Retina (tissue), 1 donor: ENCODE measurements at regions not wholly inside any gene's neighbourhood (a gene's known extent, or its start where the extent isn't known, plus 50 kb on each side); places are given as distances from the start of the nearest gene placed in this dataset.
"Not testable (repeated sequence)": the region's sequence is repeated elsewhere in the genome, so short reads cannot be mapped to it uniquely, and the experiment has no call there.

Experiments used
- DNase-seq: peaks from one replicate; pipeline ENCODE4 v3.0.0-alpha.2; 2016

DNA sequence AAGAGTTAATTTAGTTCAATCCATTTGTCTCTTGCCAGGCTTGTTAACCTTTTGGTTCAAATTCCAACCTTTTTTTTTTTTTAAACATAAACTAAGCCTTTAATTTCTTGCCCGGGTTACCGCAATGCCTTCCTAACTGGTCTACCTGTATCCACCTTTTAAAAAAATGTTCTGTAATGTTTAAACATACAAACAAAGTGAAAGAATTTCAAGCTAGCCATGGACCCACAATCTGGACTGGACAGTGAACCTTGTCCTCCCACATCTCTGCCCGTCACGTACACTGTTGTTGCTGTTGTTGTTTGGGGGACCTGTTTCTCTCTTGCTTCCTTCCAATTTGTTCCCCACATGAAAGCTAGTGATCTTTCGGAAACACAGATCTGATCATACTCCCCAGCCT, 724.7 kb upstream of the AUTS2 start:
- DNase-seq = no peak

DNA sequence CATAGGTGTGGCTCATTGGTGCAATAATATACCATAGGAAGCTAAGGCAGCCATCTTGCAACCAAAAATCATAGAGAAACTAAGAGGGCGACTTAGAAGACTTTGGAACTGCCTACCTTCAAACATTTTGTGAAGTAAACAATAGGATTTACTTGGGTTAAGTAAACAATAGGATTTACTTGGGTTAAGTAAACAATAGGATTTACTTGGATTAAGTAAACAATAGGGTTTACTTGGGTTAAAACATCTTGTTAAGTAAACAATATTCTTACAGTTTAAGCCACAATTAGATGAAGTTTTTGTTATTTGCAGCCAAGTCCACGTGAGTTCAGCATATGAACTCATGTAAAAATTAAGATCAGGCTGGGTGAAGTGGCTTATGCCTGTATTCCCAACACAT, 722.4 kb upstream of the AUTS2 start:
- no peak for DNase-seq

DNA sequence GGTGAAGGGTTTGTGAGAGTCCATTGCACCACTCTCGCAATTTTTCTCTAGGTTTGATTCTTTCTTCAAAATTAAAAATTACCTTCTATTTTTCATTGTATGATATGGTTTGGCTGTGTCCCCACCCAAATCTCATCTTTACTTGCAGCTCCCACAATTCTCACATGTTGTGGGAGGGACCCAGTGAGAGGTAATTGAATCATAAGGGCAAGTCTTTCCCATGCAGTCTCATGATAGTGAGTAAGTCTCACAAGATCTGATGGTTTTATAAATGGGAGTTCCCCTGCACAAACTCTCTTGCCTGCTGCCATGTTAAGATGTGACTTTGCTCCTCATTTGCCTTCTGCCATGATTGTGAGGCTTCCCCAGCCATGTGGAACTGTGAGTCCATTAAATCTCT, 711.2 kb upstream of the AUTS2 start:
- DNase-seq = not testable (repeated sequence)

DNA sequence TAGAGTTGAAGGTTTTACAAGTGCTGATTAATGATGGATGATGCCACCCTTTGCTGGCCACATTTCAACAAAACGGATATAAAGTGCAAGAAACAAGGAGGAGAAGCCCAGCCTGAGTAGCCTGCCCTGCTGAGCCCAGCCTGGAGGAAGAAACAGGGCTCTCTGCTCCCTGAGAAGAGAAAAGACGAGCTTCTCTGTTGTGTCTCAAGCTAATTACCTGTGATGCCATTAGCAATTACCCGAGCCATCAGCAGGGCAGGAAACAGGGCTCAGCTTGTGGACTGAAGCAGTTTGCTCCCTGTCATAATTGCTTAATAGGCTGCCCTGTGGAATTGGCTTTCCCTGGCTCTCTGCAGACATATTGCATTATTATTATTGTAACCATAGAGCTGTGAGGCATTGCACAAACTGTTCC, 709.3 kb upstream of the AUTS2 start:
- peak; percentile 43 for DNase-seq

DNA sequence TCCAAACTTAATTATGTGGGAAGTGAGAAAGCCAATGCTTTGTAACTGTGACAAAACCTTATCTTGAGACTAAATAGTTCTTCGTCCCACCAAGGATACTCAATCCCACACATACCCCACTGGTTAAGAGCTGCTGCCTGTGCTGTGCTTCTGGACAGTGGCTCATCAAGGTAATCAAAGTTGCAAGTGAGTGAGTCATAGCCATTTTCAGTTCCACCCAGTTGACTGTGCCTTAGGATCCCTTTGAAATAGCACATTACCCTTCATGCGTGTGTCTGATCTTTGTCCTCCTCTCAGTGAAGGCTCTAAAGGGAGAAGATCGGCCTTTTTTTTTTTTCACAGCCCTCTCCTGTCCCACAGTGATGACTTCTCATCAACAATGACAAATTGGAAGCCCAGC, 706.0 kb upstream of the AUTS2 start:
- DNase-seq = no peak

DNA sequence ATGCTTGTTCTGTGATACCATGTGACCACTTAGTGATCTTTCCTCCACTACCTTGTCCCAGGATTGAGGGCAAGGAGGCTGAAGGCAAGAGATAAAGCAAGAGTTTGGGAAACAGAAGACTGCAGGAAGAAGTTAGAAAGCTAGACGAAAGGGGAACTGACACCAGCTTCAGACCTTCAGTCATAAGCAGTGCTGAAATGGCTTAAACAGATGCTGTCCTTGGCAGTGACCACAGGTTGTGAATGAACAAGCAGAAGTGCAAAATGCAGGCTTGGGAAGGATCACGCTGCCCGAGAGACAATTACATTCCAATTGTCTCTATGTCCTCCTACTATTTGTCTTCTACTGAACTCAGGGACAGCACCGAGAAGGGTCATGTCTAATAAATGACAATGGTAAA, 704.9 kb upstream of the AUTS2 start:
- DNase-seq = no peak

DNA sequence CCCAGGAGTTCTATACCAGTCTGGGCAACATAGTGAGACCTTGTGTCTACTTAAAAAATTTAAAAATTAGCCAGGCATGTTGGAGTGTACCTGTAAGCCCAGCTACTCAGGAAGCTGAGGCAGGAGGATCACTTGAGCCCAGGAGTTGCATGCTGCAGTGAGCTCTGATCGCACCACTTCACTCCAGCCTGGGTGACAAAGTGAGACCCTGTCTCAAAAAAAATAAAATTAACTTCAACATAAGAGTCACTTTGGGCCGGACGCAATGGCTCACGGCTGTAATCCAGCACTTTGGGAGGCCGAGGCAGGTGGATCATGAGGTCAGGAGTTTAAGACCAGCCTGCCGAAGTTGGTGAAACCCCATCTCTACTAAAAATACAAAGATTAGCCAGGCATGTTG, 699.1 kb upstream of the AUTS2 start:
- DNase-seq = not testable (repeated sequence)

DNA sequence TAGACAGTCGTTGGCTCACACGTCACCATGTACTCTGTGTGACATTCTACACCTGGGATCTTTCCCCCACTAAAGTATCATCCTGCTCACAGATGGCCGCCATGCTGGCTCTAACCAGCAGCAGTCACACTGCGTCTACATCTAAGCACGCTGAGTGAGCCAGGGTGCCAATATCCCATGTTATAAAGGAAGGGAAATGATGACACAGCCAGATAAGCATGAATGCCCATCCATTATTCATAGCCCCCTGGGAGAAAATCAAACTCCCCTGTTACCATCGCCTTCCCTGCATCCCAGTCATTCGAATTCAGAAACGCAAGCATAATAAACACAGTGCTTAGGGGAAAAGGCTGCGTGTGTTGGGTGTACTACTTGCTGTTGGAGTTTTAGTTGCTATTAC, 698.2 kb upstream of the AUTS2 start:
- DNase-seq = peak; percentile 24

DNA sequence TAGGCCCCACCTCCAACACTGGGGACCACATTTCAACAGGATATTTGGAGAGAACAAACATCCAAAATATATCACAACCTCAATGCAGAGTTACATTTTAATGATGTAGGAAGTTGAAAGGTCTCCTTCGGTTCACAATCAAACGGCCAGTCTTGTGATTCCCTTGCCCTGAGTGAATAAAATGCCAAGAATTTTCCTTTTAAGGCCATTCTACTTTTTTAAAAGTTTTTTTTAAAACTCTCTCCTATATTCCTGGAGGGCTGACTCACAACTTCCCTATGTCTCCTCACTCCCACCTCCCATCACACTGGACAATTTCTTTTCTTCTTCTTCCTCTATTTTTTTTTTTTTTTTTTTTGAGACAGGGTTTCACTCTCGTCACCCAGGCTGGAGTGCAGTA, 693.6 kb upstream of the AUTS2 start:
- no peak for DNase-seq

DNA sequence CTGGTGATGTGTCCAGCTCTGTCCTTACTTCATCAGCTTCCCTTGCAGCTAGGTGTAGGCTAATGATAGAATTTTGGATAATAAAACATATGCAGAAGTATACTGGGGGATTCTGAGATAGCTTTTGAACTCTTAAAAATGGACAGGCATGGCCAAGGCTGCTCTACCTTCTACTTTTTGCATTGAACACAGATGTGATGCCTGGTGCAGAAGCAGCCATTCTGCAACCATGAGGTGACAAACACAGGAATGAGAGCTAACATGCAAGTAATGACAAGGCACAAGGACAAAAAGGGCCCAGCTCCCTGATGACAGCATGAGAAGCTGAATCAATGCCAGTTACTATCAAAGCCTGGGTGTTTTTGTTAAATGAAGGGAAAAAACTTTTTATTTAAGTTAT, 686.5 kb upstream of the AUTS2 start:
- DNase-seq = no peak

DNA sequence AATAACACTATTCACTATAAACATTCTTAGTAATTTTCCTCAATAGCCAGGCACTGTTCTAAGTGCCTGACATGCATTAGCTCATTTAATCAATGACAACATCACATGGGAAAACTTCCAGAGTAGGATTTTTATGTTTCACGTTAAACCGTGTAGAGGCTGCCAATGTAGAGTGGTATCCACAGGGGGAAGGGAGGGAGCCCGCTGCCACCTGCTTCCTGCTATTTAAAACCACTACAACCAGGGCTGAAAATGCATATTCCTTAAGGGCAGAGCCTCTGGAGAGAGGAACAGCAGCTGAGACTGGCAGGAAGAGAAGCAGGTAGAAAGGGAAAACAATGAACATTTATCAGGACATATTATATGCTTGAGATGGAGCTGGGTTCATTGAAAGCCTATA, 684.3 kb upstream of the AUTS2 start:
- DNase-seq = peak; percentile 42

DNA sequence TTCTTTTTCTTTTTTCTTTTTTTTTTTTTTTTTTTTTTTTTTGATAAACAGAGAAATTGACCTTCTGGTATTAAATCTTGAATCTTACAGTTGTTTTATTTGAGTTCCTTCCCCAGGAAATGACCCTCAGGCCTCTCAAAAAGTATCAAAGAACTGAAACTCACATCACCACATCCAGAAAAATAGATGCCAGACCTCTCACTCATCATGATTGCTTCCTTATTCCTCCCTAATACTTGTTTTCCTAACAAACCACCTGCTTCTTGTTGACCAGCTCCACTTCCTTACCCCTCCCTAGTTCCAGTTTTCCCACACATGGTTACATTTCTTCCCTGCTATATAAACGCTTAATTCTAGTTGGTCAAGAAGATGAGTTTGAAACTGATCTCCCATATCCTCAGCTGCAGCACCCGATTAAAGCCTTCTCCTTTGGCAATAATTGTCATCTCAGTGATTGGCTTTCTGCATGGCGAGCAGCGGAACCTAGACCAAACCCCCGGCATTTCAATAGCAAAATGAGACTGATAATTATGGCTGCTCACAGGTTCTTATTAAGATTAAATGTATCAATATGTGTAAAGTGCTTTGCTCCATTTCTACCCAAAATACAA, 681.1 kb upstream of the AUTS2 start:
- no peak for DNase-seq

DNA sequence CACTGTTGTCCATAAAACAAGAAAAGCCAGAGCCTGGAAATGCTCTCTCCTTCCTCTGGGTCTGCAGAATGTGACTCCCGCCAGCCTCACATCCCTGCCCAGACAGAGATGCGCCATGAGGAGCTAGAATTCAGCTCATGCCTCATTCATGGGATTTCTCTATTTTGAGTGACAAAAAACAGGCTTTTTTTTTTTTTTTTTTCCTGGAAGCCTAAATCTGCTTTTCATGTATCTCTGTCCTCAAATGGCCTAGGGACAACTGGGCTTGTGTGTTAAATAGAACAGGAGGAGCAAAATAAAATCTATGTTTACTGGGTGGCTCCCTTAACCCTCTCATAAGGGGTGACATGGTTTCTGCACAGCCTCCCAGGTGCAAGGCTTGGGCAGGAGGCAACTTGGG, 679.7 kb upstream of the AUTS2 start:
- DNase-seq = no peak

DNA sequence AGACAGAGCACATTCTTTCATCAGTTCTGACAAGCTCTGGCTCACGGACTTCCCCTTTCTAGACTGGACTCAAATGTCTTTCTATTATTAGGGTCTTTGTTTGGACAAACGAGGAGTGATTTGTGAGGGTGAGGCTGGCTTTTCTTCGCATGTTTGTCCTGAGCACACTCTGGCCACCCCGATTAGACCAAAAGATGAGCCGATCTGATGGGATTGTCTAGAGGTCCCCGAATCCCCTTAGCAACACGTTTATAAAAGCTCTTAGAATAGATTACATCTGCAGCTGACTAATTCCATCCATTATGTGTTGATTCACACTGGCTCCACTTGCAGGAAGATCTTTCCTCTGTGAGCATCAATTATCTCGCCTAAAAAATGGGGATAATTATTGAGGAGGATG, 675.4 kb upstream of the AUTS2 start:
- no peak for DNase-seq

DNA sequence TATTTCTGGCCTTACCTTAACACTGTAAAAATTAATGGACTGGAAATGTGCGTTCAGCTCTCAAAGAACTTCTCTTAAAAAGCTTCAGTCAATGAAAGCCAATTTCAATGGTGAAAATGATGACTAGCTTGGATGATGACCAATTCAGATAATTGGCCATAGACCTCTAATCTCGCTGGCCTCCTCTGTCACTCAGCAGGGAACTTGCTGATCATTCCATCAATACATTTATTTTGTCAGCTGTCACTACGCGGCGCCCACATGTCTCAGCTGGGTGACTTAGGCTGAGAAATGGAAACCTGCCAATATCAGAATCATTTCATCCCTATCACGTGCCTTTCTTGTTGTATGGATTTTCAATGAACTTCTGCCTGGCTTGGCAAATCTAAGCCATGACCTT, 673.0 kb upstream of the AUTS2 start:
- peak; percentile 46 for DNase-seq

DNA sequence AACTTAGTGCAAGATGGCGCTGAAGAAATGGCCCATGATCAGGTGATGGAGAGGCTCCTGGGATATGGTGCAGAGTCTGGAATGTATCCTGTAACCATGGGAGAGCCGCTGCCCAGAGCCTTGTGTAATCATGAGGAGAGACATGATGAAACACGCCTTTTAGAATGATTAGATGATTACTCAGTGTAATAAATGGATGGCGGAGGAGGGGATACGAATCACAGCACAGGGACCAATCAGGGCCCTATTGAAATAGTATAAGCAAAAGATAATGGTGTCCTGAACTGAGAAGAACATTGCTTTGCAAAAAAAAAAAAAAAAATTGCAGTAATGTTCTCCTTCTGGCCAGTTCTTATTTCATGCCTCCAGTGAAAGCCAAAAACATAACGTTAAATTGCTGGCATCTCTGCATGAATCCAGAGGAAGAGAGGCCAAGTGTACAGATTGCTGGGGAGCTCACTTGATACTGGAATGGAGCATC, 668.5 kb upstream of the AUTS2 start:
- no peak for DNase-seq

DNA sequence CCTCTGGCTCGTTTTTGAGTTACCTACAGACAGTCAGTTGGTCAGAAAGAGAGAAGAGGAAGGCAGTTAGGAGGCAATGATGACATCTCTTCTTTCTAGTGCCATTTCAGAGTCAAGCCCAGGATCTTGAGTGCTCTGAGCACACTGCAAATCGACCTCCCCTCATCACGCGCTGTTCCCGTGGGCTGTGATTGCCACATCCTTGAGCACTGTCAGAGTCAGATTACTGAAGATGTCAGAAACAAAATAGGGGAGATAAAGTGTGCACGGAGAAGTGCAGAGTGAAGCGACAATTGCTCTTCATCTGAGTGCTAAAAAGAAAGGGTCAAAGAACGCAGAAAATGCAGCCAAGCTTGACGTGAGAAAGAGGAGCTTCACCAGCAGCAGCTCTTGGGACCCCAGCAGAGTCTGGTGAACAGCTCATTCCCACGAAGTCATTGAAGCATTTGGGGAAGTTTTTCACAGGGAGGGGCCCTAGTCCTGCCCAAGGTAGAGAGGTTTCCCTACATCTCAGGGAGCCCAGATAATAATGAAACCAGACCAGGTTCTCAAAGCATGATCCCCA, 661.7 kb upstream of the AUTS2 start:
- no peak for DNase-seq

DNA sequence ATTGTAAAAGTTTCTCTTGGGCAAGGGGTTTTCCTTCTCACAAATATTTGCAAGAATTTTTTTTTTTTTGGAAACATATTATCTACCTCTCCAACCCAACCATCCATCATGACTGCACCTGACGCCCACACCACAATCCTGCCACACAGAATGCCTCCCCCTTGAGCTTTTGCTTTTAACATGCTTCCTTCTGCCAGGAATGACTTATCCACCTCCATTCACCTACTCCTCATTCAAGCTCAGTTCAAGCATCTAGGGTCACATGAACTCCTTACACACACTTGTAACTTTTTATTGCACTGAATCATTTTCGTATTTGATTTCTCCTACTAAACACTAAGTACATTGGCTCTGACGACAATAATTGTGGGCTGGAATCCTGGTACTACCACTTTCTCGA, 660.1 kb upstream of the AUTS2 start:
- DNase-seq = no peak

DNA sequence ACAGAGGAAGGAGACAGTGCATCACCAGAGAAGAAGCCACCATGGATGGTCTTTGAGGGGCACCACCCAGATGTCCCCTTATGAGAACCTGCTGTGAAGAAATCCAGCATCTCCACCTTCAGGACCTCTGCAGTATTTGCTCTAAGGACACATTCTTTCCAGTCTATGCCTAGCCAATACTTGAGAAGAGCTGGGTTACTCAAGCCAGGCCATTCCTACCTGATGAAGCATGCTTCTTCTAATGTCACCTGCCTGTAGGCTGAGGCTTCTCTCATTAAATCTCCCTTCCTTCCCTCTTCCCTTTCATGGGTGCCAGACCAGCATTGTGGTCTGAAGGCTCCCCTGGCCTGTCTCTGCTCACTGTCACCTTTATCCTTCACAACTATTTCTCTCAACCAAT, 654.5 kb upstream of the AUTS2 start:
- DNase-seq = no peak

DNA sequence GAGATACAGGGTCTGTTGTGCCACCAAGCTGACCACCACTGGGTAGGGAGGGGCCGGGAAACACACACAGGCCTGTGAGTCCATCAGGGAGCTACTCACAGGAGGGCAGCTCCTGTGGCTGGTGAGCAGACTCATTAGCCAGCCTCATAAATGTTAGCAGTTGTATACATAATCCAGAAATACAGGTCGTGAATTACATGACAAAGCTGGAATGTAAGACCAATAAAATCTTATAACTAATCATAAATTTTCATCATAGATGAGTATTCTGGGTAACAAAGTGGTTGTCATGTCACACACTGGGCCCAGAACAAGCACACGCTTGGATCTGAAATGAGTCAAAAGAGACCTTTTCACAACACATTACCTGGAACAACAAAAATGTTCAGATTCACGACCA, 642.6 kb upstream of the AUTS2 start:
- no peak for DNase-seq

DNA sequence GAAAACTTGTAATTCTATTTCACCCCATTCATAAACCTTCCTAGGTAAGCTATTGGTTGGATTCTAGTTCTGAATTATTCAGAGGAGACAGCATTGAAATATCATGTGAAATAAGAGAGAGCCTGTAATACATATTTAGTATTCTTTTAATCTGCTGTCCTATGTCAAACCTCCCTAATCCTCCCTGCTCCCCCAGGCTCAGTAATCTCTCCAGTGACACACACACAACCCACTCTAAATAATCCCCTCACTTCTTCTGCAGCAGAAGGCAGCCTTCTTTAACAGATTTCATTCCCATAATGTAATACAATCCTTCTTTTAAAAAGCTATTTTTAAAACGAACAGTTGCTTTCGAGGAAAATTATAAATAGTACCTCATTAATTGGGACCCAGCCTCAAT, 639.7 kb upstream of the AUTS2 start:
- DNase-seq = no peak

DNA sequence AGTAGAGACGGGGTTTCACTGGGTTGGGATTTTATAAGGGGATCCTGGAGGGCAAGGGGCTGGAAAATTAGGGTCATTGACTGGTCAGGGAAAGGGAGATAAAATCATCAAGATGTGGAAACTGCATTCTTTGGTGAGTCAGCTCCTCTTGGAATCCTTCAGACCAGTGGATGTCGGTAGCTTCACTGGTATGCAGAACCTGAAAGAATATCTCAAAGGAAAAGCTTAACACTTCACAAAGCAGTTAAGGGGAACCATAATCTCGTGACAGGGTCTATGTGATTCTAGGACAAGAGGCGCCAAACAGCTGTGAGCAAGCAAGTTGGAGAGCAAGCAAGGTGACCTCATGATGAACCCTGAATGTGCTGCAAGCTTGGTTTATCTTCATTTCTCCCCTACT, 634.7 kb upstream of the AUTS2 start:
- no peak for DNase-seq

DNA sequence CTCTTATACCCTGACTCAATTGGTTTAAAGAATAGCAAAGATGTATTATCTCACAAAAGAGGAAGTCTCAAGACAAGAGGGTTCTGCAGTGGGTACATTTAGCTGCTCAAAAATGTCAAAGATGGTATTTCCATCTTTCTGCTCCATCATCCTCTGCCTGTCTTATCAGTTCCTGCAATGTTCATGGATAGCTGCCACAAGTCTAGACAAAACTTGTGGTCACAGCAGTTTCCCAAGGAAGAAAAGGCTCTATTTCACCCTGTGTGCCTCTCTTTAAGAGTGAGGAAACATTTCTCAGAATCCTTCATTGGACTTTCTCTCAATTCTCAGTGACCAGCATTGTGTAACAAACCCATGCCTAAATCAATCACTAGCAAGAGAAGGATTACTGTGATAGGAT, 634.2 kb upstream of the AUTS2 start:
- no peak for DNase-seq

DNA sequence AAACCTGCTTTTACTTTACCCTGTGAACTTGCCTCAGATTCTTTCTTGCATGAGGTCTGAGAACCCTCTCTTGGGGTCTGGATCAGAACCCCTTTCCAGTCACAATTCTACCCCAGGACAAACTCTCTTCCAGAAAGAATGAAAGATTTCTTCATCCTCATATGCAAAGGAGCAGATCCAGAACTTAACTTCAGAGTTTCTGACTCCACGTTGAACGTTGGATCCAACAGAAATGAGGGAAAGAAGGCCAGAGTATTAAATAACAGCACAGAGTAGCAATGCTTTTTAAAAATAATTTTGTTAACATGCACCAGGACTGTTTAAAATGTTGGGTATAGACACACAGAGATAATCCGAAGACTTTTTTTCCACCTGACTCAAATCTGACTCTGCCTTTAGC, 632.9 kb upstream of the AUTS2 start:
- no peak for DNase-seq

DNA sequence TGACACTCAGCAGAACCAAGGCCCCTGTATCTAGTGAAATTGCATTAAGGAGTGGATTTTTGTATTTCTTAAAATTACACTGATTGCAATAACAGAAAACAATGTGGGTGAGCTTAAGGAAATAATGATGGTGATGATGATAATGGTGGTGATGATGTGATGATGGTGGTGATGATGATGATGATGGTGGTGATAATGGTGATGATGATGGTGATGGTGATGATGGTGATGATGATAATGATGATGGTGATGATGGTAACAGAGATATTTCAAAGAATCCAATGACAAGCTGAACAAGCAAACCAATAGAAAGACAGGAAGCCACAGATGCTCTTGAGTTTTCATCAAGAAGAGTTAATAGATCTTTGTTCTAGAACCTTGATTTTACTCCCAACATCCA, 630.7 kb upstream of the AUTS2 start:
- DNase-seq = no peak
